ENCODE measurements at regions not wholly inside any gene's neighbourhood (a gene's known extent, or its start where the extent isn't known, plus 50 kb on each side); places are given as distances from the start of the nearest gene placed in this dataset.
A peak's percentile ranks its signal among the peaks of the same experiment; 100 is the strongest.

DNA sequence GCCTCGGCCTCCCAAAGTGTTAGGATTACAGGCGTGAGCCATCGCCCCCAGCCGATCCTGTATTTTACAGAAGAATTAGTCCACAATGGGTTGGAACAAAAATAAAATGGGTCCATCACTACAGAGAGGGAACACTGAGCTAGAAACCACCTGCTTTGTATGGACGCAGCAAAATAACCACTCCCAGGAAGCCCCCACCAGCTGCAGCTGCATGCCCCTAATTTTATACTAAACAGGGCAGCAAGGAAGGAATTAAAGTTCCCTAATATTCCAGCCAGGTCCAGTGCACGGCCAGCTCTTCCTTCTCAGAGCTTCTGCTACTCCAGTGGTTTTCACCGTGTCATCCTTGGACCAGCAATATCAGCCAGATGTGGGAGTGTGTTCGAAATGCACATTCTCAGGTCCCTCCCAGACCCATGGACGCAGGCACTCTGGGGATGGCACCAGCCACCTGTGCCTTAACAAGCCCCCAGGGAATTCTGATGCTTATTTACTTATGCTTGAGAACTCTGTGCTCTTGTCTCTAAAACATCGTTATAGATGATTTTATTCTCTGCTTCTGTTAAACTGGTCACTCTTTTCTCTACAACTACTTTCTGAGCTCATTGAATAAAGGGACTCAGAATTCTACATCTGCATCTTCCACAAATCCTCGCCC, 189.5 kb upstream of the SLC24A3 start:
- Histone ChIP-seq H3K9ac (no peak overlapping the region), H3K9me3 (ENCODE audit: control insufficient read depth, low read length) (no peaks in the 10 kb centered on the region), H2AFZ (no peak overlapping the region), H3K4me3 (ENCODE audit: low read depth, low read length) (no peak overlapping the region), H3K27me3 (ENCODE audit: control insufficient read depth, insufficient read depth, low read length) (no peaks in the 10 kb centered on the region), H3K4me2 (ENCODE audit: low read length) (no peak overlapping the region), H3K36me3 (ENCODE audit: control insufficient read depth, insufficient read depth, low read length) (no peaks in the 10 kb centered on the region), H3K4me1 (peaks cover 29% of the 10 kb centered on the region), H3K79me2 (no peaks in the 10 kb centered on the region), H3K27ac (no peak overlapping the region)
- TF ChIP-seq, protein P1, sequence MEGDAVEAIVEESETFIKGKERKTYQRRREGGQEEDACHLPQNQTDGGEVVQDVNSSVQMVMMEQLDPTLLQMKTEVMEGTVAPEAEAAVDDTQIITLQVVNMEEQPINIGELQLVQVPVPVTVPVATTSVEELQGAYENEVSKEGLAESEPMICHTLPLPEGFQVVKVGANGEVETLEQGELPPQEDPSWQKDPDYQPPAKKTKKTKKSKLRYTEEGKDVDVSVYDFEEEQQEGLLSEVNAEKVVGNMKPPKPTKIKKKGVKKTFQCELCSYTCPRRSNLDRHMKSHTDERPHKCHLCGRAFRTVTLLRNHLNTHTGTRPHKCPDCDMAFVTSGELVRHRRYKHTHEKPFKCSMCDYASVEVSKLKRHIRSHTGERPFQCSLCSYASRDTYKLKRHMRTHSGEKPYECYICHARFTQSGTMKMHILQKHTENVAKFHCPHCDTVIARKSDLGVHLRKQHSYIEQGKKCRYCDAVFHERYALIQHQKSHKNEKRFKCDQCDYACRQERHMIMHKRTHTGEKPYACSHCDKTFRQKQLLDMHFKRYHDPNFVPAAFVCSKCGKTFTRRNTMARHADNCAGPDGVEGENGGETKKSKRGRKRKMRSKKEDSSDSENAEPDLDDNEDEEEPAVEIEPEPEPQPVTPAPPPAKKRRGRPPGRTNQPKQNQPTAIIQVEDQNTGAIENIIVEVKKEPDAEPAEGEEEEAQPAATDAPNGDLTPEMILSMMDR (IDR thresholded peaks at IDR 0.05), result no peak

DNA sequence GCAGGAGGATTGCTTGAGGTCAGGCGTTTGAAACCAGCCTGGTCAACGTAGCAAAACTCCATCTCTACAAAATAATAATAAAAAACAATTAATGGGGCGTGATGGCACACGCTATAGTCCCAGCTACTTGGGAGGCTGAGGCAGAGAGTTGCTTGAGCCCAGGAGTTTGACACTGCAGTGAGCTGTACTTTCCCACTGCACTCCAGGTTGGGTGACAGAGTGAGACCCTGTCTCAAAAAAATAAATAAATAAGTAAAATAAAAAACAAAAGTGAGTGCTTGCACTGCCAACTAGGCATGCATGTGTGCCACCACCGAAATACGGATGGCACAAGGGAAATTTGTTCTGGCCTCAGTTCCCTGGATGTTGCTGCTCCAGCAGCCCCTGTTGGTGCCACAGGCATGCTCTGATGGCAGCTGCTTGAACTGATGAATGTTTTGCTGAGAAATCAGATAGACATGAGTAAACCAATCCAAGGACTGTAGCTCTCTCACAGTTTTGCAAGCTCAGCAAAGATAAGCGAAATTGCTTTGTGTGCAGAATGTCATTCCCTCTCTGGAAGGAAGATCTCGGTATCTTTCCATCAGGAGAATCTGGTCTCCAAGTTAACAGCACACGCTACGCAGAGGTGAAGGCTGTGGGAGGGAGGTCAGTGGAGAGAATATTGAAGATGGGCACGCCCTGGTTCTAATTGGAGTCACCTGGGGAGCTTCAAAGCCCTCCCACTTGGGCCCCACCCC, 188.0 kb upstream of the SLC24A3 start:
- Histone ChIP-seq H3K9me3 (ENCODE audit: control insufficient read depth, low read length) (no peaks in the 10 kb centered on the region), H3K79me2 (no peaks in the 10 kb centered on the region), H3K9ac (no peak overlapping the region), H3K4me3 (ENCODE audit: low read depth, low read length) (no peak overlapping the region), H3K4me2 (ENCODE audit: low read length) (peak overlapping the region; percentile 39), H3K27me3 (ENCODE audit: control insufficient read depth, insufficient read depth, low read length) (no peaks in the 10 kb centered on the region), H2AFZ (peak overlapping the region; percentile 38), H3K36me3 (ENCODE audit: control insufficient read depth, insufficient read depth, low read length) (no peaks in the 10 kb centered on the region), H3K4me1 (peaks cover 30% of the 10 kb centered on the region), H3K27ac (peak overlapping the region; percentile 86)
- TF ChIP-seq, protein P1 (IDR thresholded peaks at IDR 0.05), result peak; percentile 17

DNA sequence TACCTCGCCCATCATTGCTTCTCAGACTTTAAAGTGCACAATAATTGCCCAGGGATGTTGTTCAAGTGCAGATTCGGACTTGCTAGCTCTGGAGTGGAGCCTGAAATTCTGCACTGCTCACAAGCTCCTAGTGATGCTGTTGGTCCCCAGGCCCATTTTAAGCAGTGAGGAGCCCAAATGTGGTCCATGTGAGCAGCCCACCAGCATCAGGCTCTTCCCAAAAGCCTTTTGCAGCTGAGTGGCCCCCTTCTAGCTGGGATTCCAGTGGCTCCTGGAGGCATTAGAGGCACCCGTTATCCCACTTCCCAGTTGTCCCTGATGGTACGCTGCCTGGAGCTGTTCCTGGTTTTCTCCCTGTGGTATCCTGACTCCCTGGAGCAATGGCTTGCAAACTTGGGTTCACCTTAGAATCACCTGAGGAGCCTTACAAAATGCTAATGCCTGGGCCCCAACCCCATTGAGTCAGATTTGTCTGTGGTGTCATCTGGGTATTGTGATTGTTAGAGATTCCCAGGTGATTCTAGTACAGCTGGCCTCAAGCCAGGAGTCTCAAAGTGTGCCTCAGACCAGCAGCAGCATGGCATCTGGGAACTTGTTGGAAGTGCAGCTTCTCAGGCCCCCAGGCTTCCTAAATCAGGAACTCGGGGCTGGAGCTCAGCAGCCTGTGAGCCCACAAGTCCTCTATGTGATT, 186.9 kb upstream of the SLC24A3 start:
- Histone ChIP-seq H3K4me2 (ENCODE audit: low read length) (peak overlapping the region; percentile 37), H3K4me1 (peaks cover 30% of the 10 kb centered on the region), H2AFZ (peak overlapping the region; percentile 78), H3K27ac (peak overlapping the region; percentile 86), H3K4me3 (ENCODE audit: low read depth, low read length) (no peak overlapping the region), H3K9ac (no peak overlapping the region), H3K9me3 (ENCODE audit: control insufficient read depth, low read length) (no peaks in the 10 kb centered on the region), H3K36me3 (ENCODE audit: control insufficient read depth, insufficient read depth, low read length) (no peaks in the 10 kb centered on the region), H3K79me2 (no peaks in the 10 kb centered on the region), H3K27me3 (ENCODE audit: control insufficient read depth, insufficient read depth, low read length) (no peaks in the 10 kb centered on the region)
- TF ChIP-seq, protein P1 (IDR thresholded peaks at IDR 0.05), result no peak

DNA sequence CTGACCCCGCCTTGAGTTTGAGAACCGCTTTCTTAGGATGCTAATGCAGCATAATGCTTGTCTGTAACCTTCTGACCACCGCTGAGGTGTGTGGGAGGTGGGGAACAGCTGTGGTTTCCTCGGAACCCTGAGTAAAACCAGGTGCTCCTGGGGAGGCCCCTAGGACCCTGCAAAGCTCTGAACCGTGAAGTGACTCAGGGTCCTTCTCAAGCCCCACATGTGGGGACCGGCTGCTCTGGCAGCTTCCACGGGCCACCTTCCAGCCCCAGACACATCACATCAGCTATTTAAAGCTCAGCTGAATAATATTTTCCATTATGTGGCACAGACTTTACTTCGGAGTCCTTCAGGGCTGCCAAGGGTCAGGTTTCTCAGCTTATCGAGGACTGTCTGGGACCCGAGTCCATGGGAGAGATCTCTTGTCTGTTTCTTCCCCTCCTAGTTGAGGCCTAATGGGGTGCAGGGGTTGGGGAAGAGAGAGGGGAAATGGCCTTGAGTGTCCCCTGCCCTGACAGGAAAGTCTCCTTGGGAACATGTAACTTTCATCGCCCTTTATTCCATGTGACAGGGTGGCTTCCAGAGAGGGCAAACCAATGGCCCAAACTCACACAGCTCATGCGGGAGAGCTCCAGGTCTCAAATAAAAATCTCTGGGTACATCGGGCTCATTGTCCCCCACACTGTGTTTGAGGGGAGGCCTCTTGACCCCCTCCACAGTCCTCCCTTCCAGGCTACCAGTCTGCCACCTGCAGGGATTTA, 186.1 kb upstream of the SLC24A3 start:
- no peak overlapping the region for H3K9ac ChIP-seq
- no peaks in the 10 kb centered on the region for H3K27me3 ChIP-seq (ENCODE audit: control insufficient read depth, insufficient read depth, low read length)

More for the DNA sequence above, 186.1 kb upstream of the SLC24A3 start:
- H3K4me2 ChIP-seq (ENCODE audit: low read length), result peak overlapping the region; percentile 21
- no peaks in the 10 kb centered on the region for H3K9me3 ChIP-seq (ENCODE audit: control insufficient read depth, low read length)
- H2AFZ ChIP-seq, result peak overlapping the region; percentile 78
- no peak overlapping the region for H3K4me3 ChIP-seq (ENCODE audit: low read depth, low read length)
- H3K79me2 ChIP-seq, result no peaks in the 10 kb centered on the region
- peaks cover 30% of the 10 kb centered on the region for H3K4me1 ChIP-seq
- TF ChIP-seq, protein P1 (IDR thresholded peaks at IDR 0.05), result no peak
- no peaks in the 10 kb centered on the region for H3K36me3 ChIP-seq (ENCODE audit: control insufficient read depth, insufficient read depth, low read length)
- H3K27ac ChIP-seq, result peak overlapping the region; percentile 86
